PC-9 (cell line): ENCODE measurements at regions not wholly inside any gene's neighbourhood (a gene's known extent, or its start where the extent isn't known, plus 50 kb on each side); places are given as distances from the start of the nearest gene placed in this dataset.

ENCODE experiments used
- CTCF ChIP-seq: fragments of 200-600 bp; sonication (generic); conservative IDR thresholded peaks from 2 replicates; pipeline ENCODE4 v1.6.1; 2017; ENCODE audit warnings: mixed run types, antibody characterized with exemption, mild to moderate bottlenecking, moderate library complexity
- EZH2 ChIP-seq: fragments of 200-600 bp; sonication (generic); IDR thresholded peaks from 2 replicates; pipeline ENCODE4 v1.8.0; 2017; ENCODE audit warnings: antibody characterized with exemption, low read depth

DNA sequence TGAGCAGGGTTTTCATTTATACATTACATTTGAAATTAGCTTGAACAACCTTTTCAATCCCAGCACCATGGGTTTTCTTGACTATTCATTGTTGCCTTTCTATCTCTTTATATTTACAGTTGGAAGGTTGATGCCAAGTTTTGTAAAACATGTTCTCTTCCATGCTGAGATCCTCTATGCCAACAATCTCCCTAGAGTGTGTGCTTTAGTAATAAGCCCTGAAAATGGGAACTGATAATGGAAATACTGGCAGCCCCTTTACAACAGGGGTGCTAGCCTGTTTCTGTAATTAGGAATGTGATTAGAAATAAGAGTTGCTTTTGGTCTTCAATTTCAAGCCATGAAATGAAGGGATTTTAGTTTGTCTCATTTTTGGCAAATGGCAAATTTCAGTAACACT, 239.9 kb upstream of the NAALADL2 start:
- TF ChIP-seq CTCF (no peak), EZH2 (no peak)
